ENCODE measurements at regions not wholly inside any gene's neighbourhood (a gene's known extent, or its start where the extent isn't known, plus 50 kb on each side); places are given as distances from the start of the nearest gene placed in this dataset.

GRCh38 chr15:96046620-96047240, 283.8 kb upstream of the NR2F2 start:
- Histone ChIP-seq H3K4me1 (replicated peaks) (no peaks in the 10 kb centered on the region), H3K27me3 (replicated peaks; ENCODE audit: insufficient read depth) (no peaks in the 10 kb centered on the region), H3K4me3 (no peak overlapping the region), H3K27ac (no peak overlapping the region), H3K36me3 (no peaks in the 10 kb centered on the region), H3K9me3 (no peaks in the 10 kb centered on the region)
- DNase-seq (ENCODE audit: low spot score) = no peak
- TF ChIP-seq CTCF (IDR thresholded peaks at IDR 0.05) (no peak), POLR2A (IDR thresholded peaks at IDR 0.05) (no peak), POLR2AphosphoS5 (IDR thresholded peaks at IDR 0.05) (no peak)
- intact Hi-C loops (cut with DNase I) = no loop called here
- 80% methylated on average over 5 of the region's 5 CpGs for WGBS

GRCh38 chr15:96047255-96047931, 283.1 kb upstream of the NR2F2 start:
- WGBS = 28% methylated on average over 14 of the region's 14 CpGs
- no peak for TF ChIP-seq CTCF (IDR thresholded peaks at IDR 0.05)
- no peak for TF ChIP-seq POLR2A (IDR thresholded peaks at IDR 0.05)
- no peak for TF ChIP-seq POLR2AphosphoS5 (IDR thresholded peaks at IDR 0.05)
- no peak overlapping the region for H3K27ac ChIP-seq
- no peak for DNase-seq (ENCODE audit: low spot score)
- no peak overlapping the region for H3K4me3 ChIP-seq
- no peaks in the 10 kb centered on the region for H3K4me1 ChIP-seq (replicated peaks)
- no peaks in the 10 kb centered on the region for H3K27me3 ChIP-seq (replicated peaks; ENCODE audit: insufficient read depth)
- no peaks in the 10 kb centered on the region for H3K9me3 ChIP-seq
- intact Hi-C loops (cut with DNase I) = no loop called here
- no peaks in the 10 kb centered on the region for H3K36me3 ChIP-seq

GRCh38 chr15:96049323-96049722, 281.2 kb upstream of the NR2F2 start:
- 66% methylated on average over 2 of the region's 2 CpGs for WGBS
- Histone ChIP-seq H3K4me3 (no peak overlapping the region), H3K4me1 (replicated peaks) (no peaks in the 10 kb centered on the region), H3K36me3 (no peaks in the 10 kb centered on the region), H3K27me3 (replicated peaks; ENCODE audit: insufficient read depth) (no peaks in the 10 kb centered on the region), H3K9me3 (no peaks in the 10 kb centered on the region), H3K27ac (no peak overlapping the region)
- intact Hi-C loops (cut with DNase I) = no loop called here
- DNase-seq (ENCODE audit: low spot score) = no peak
- no peak for TF ChIP-seq POLR2AphosphoS5 (IDR thresholded peaks at IDR 0.05)

GRCh38 chr15:96049766-96050165, 280.7 kb upstream of the NR2F2 start:
- Histone ChIP-seq H3K4me3 (no peak overlapping the region), H3K27ac (no peak overlapping the region), H3K36me3 (no peaks in the 10 kb centered on the region), H3K4me1 (replicated peaks) (no peaks in the 10 kb centered on the region), H3K27me3 (replicated peaks; ENCODE audit: insufficient read depth) (no peaks in the 10 kb centered on the region), H3K9me3 (no peaks in the 10 kb centered on the region)
- 61% methylated on average over 1 of the region's 1 CpG for WGBS
- intact Hi-C loops (cut with DNase I) = loop anchor here (10.0 kb wide), 1 partner anchor 275 kb away; no protein-coding TSS in a partner anchor
- no peak for DNase-seq (ENCODE audit: low spot score)
- TF ChIP-seq POLR2AphosphoS5 (IDR thresholded peaks at IDR 0.05) (no peak), POLR2A (IDR thresholded peaks at IDR 0.05) (no peak), CTCF (IDR thresholded peaks at IDR 0.05) (no peak)

GRCh38 chr15:96051598-96051997, 278.9 kb upstream of the NR2F2 start:
- H3K36me3 ChIP-seq = no peaks in the 10 kb centered on the region
- H3K4me3 ChIP-seq = no peak overlapping the region
- no peaks in the 10 kb centered on the region for H3K4me1 ChIP-seq (replicated peaks)
- intact Hi-C loops (cut with DNase I) = loop anchor here (10.0 kb wide), 1 partner anchor 273 kb away; no protein-coding TSS in a partner anchor
- WGBS = 39% methylated on average over 2 of the region's 2 CpGs
- TF ChIP-seq CTCF (IDR thresholded peaks at IDR 0.05) (no peak), POLR2AphosphoS5 (IDR thresholded peaks at IDR 0.05) (no peak), POLR2A (IDR thresholded peaks at IDR 0.05) (no peak)
- no peaks in the 10 kb centered on the region for H3K9me3 ChIP-seq
- no peak overlapping the region for H3K27ac ChIP-seq
- no peak for DNase-seq (ENCODE audit: low spot score)
- H3K27me3 ChIP-seq (replicated peaks; ENCODE audit: insufficient read depth) = no peaks in the 10 kb centered on the region
